HUES6 (cell line): ENCODE measurements at regions not wholly inside any gene's neighbourhood (a gene's known extent, or its start where the extent isn't known, plus 50 kb on each side); places are given as distances from the start of the nearest gene placed in this dataset.
"Not testable (repeated sequence)": the region's sequence is repeated elsewhere in the genome, so short reads cannot be mapped to it uniquely, and the experiment has no call there.

Experiments
- H3K27ac ChIP-seq: 2 replicates; pipeline ENCODE4 v1.7.0; 2013; ENCODE audit warnings: low read depth, mild to moderate bottlenecking, low read length, inconsistent platforms
- H3K27me3 ChIP-seq: 2 replicates; pipeline ENCODE4 v1.6.1; 2013; ENCODE audit warnings: low read length; ENCODE audit not compliant: control insufficient read depth, insufficient read depth
- H3K36me3 ChIP-seq: 2 replicates; pipeline ENCODE4 v1.6.1; 2013; ENCODE audit warnings: low read length; ENCODE audit not compliant: control insufficient read depth, insufficient read depth
- H3K4me1 ChIP-seq: 2 replicates; pipeline ENCODE4 v1.6.1; 2013; ENCODE audit warnings: low read length; ENCODE audit not compliant: control insufficient read depth, insufficient read depth
- H3K4me3 ChIP-seq: 2 replicates; pipeline ENCODE4 v1.5.1; 2013; ENCODE audit warnings: low read depth, low read length
- H3K9ac ChIP-seq: one replicate; pipeline ENCODE4 v1.6.1; 2013; ENCODE audit warnings: mild to moderate bottlenecking, low read length
- H3K9me3 ChIP-seq: 2 replicates; pipeline ENCODE4 v1.6.1; 2013; ENCODE audit warnings: low read depth, low read length; ENCODE audit not compliant: control insufficient read depth, insufficient read depth

DNA sequence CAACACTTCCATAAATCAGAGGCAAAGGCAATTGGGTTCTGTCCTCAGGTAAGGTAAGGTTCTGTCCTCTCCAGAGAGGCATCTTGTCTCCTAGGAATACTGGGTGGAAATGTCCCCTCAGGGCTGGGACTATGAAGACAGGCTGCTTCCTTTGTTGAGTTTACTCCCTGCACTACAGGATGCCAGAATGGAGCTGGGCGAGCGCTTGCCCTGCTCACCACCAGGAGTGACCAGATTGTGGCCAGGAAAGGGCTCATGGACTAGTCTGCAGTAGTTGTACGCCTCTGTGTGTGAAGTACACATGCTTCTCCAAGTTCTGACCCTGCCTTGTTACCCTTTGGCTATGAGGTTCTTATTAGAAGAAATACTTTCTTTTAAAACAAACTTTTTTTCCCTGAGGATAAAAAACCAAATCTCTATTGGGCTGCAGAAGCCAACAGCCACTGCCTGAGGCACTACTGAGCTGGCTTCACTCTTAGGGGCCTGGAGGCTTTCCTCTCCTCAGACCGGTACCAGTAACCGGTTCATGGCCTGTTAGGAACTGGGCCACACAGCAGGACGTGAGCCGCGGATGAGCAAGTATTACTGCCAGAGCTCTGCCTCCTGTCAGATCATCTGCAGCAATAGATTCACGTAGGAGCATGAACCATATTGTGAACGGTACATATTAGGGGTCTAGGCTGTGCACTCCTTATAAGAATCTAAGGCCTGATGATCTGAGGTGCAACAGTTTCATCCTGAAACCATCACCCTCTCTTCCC is 83.2 kb downstream of the DHRS2 start:
- no peak overlapping the region for H3K27ac ChIP-seq
- H3K27me3 ChIP-seq = no peaks in the 10 kb centered on the region
- no peak overlapping the region for H3K9ac ChIP-seq
- H3K36me3 ChIP-seq = no peaks in the 10 kb centered on the region
- H3K9me3 ChIP-seq = no peaks in the 10 kb centered on the region
- H3K4me1 ChIP-seq = no peaks in the 10 kb centered on the region
- H3K4me3 ChIP-seq = no peak overlapping the region

- Histone ChIP-seq H3K27ac (no peak overlapping the region), H3K4me1 (peaks cover 4% of the 10 kb centered on the region; the same call in 1 of the 2 replicates), H3K4me3 (no peak overlapping the region), H3K9me3 (no peaks in the 10 kb centered on the region), H3K36me3 (no peaks in the 10 kb centered on the region), H3K27me3 (no peaks in the 10 kb centered on the region), H3K9ac (no peak overlapping the region)
Measured at GRCh38 chr14:23722675-23723074, 86.5 kb downstream of the DHRS2 start.

- Histone ChIP-seq H3K9ac (no peak overlapping the region), H3K9me3 (no peaks in the 10 kb centered on the region), H3K27me3 (no peaks in the 10 kb centered on the region), H3K4me3 (no peak overlapping the region), H3K27ac (no peak overlapping the region), H3K4me1 (peaks cover 4% of the 10 kb centered on the region; the same call in 1 of the 2 replicates), H3K36me3 (no peaks in the 10 kb centered on the region)
Measured at GRCh38 chr14:23723911-23724310, 87.7 kb downstream of the DHRS2 start.

DNA sequence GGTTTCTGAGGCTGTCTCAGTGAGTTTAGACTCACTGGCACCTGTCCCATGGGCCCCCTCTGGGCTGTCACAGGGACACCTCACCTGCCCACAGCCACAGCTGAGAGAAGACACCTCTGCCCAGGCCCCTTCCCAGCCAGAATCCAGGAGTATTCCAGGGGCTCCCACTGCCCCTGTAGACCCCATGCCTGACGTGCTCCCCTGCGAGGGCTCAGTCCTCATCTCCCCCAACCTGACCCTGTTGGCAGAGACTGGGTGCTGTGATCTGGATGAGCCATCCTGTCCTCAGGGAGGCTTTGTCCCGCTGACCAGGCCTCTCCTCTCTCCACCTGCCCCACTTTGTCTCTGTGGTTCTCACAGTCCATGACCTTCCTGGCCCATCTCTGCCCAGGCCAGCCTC is 89.4 kb downstream of the DHRS2 start:
- no peaks in the 10 kb centered on the region for H3K27me3 ChIP-seq
- no peak overlapping the region for H3K9ac ChIP-seq
- H3K4me3 ChIP-seq = no peak overlapping the region
- H3K36me3 ChIP-seq = no peaks in the 10 kb centered on the region
- no peaks in the 10 kb centered on the region for H3K9me3 ChIP-seq
- H3K4me1 ChIP-seq = peaks cover 4% of the 10 kb centered on the region; the same call in 1 of the 2 replicates
- H3K27ac ChIP-seq = no peak overlapping the region

- H3K4me3 ChIP-seq = no peak overlapping the region
- H3K36me3 ChIP-seq = no peaks in the 10 kb centered on the region
- H3K27ac ChIP-seq = no peak overlapping the region
- H3K4me1 ChIP-seq = peaks cover 4% of the 10 kb centered on the region; the same call in 1 of the 2 replicates
- no peaks in the 10 kb centered on the region for H3K27me3 ChIP-seq
- H3K9ac ChIP-seq = no peak overlapping the region
- no peaks in the 10 kb centered on the region for H3K9me3 ChIP-seq
Measured at GRCh38 chr14:23725980-23726710, 90.0 kb downstream of the DHRS2 start.

- peaks cover 4% of the 10 kb centered on the region; the same call in 1 of the 2 replicates for H3K4me1 ChIP-seq
Measured at GRCh38 chr14:23727566-23728335, 91.6 kb downstream of the DHRS2 start.

GRCh38 chr14:23728791-23729190 is 92.6 kb downstream of the DHRS2 start:
- Histone ChIP-seq H3K27me3 (no peaks in the 10 kb centered on the region), H3K9ac (no peak overlapping the region), H3K36me3 (no peaks in the 10 kb centered on the region), H3K9me3 (no peaks in the 10 kb centered on the region), H3K4me3 (no peak overlapping the region), H3K27ac (no peak overlapping the region), H3K4me1 (peaks cover 4% of the 10 kb centered on the region; the same call in 1 of the 2 replicates)

More at GRCh38 chr14:23727566-23728335, 91.6 kb downstream of the DHRS2 start:
- Histone ChIP-seq H3K27me3 (no peaks in the 10 kb centered on the region), H3K27ac (no peak overlapping the region), H3K36me3 (no peaks in the 10 kb centered on the region), H3K9ac (no peak overlapping the region), H3K9me3 (no peaks in the 10 kb centered on the region), H3K4me3 (no peak overlapping the region)

DNA sequence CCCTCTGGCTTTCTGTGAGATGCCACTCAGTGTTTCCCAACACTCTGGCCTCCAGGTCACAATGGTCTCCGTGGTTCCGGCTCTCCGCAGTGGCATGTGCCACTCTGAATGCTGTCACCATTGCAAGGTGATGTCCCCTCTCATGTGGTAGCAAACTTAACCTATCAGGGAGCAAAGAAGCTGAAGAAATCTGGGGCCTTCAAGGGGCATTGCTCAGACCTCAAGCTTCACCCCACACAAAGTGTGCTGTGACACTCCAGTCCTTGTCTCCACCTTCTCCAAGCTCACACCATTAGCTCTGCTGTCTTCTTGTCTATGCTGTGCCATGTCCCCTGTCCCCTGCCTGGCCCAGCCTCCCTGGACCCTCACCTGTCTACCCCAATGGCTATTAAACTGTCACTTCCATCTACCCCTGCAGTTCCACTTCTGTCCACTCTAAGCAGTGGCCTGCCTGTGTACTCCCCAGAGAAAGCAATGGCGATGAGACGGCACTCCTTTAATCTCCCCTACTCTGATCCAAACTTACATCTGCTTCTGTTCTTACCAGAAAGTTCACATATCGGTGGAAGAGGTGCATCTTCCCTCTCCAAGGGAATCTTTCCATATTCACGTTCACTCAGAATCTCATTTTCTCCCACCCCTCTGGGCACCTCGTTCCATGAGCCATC is 93.7 kb downstream of the DHRS2 start:
- Histone ChIP-seq H3K9me3 (peaks cover 3% of the 10 kb centered on the region; the same call in 1 of the 2 replicates), H3K27ac (no peak overlapping the region), H3K4me1 (peaks cover 4% of the 10 kb centered on the region; the same call in 1 of the 2 replicates), H3K4me3 (no peak overlapping the region), H3K27me3 (no peaks in the 10 kb centered on the region), H3K9ac (no peak overlapping the region), H3K36me3 (no peaks in the 10 kb centered on the region)

DNA sequence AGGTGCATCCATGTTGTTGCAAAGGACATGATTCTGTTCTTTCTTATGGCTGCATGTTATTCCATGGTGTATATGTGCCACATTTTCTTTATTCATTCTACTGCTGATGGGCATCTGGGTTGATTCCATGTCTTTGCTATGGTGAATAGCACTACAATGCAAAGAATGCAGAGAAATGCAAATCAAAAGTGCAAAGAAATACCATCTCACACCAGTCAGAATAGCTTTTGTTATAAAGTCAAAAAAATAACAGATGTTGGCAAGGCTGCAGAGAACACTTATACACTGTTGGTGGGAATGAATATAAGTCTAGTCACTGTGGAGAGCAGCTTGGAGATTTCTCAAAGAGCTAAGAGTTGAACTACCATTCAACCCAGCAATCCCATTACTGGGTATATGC is 99.2 kb downstream of the DHRS2 start:
- Histone ChIP-seq H3K9ac (no peak overlapping the region), H3K4me3 (no peak overlapping the region), H3K36me3 (no peaks in the 10 kb centered on the region), H3K9me3 (peaks cover 20% of the 10 kb centered on the region), H3K27ac (no peak overlapping the region), H3K27me3 (no peaks in the 10 kb centered on the region), H3K4me1 (no peaks in the 10 kb centered on the region)

GRCh38 chr14:23744368-23744767 is 108.2 kb downstream of the DHRS2 start:
- not testable (repeated sequence) for H3K9me3 ChIP-seq, H3K4me1 ChIP-seq, H3K27ac ChIP-seq, H3K36me3 ChIP-seq, H3K4me3 ChIP-seq, H3K27me3 ChIP-seq, H3K9ac ChIP-seq
